K562 (cell line): ENCODE measurements at regions not wholly inside any gene's neighbourhood (a gene's known extent, or its start where the extent isn't known, plus 50 kb on each side); places are given as distances from the start of the nearest gene placed in this dataset.

Source experiments
- ATAC-seq: fragments of 200-7000 bp; cut with Tn5 transposase; 3 replicates; pipeline ENCODE4 v1.9.1; 2020; ENCODE audit warnings: moderate library complexity
- BruUV-seq: library from RNA; stranded (reverse); fragments of 400-500 nt; replicated peaks from 2 replicates; lab custom pipeline; 2021; lab: Mats Ljungman, UMichigan
- CTCF ChIA-PET: fragments of 300-600 bp; formaldehyde crosslinking; extraction: SDS; loops from one replicate; lab custom pipeline; 2021; ENCODE audit warnings: low intra/inter-chr PET ratio; lab: Yijun Ruan, JAX
- POLR2A ChIA-PET: fragments of 300-600, 350-650 bp; sonication (Branson Sonifier 250); formaldehyde crosslinking; extraction: SDS; loops from one replicate; lab custom pipeline; 2021; ENCODE audit warnings: antibody characterized with exemption, inconsistent platforms; lab: Yijun Ruan, JAX
- DNase-seq, 4 experiments: peaks; one replicate each; pipeline versions ENCODE4 v3.0.0 to v3.0.0-alpha.2; 2011 to 2018; ENCODE audit warnings: low spot score in 3 of 4, mixed read lengths in 3 of 4; ENCODE audit errors: extremely low read depth in 1 of 4
- FAIRE-seq: peaks from 2 replicates; lab custom pipeline; 2011; peaks lifted over from hg19 to GRCh38; lab: Jason Lieb, UNC
- H2AFZ ChIP-seq: 2 replicates; pipeline ENCODE4 v1.6.0; 2011; ENCODE audit warnings: low read depth, low read length, control low read depth, inconsistent platforms
- H3K27ac ChIP-seq: fragments of 200-600 bp; 3 replicates; pipeline ENCODE4 v1.8.0; 2011; ENCODE audit warnings: low read depth, mild to moderate bottlenecking, control low read depth, inconsistent platforms, low read length, moderate library complexity, mixed read lengths; ENCODE audit errors: extremely low read depth
- H3K27me3 ChIP-seq, 2 experiments: fragments of 300-600 bp in 1 of 2; 2 replicates in 1 of 2; 3 replicates in 1 of 2; pipeline versions ENCODE4 v1.6.0 to v1.8.0; 2011; ENCODE audit warnings: inconsistent platforms in 2 of 2, low read length in 2 of 2, mild to moderate bottlenecking in 1 of 2, mixed read lengths in 1 of 2, moderate library complexity in 1 of 2; ENCODE audit not compliant: control insufficient read depth in 2 of 2, insufficient read depth in 2 of 2
- H3K36me3 ChIP-seq: fragments of 300-600 bp; 3 replicates; pipeline ENCODE4 v1.8.0; 2011; ENCODE audit warnings: mild to moderate bottlenecking, low read length, inconsistent platforms; ENCODE audit not compliant: control insufficient read depth, insufficient read depth
- H3K4me1 ChIP-seq, 2 experiments: fragments of 200-600 bp in 1 of 2; replicated peaks in 1 of 2; 2 replicates in 1 of 2; 3 replicates in 1 of 2; pipeline versions ENCODE4 v1.5.1 to v1.8.0; 2011; ENCODE audit warnings: inconsistent platforms in 2 of 2, low read length in 2 of 2, mild to moderate bottlenecking in 1 of 2, mixed read lengths in 1 of 2, moderate library complexity in 1 of 2; ENCODE audit not compliant: control insufficient read depth in 2 of 2, insufficient read depth in 2 of 2
- H3K4me2 ChIP-seq: 2 replicates; pipeline ENCODE4 v1.6.1; 2011; ENCODE audit warnings: low read length, control low read depth, inconsistent platforms, mixed read lengths; ENCODE audit not compliant: insufficient read depth
- H3K4me3 ChIP-seq: fragments of 200-600 bp; sonication (generic), shearing (Covaris generic); 2 replicates; pipeline ENCODE4 v1.5.1; 2016; ENCODE audit warnings: control low read depth, inconsistent platforms
- H3K79me2 ChIP-seq: fragments of 200-600 bp; 3 replicates; pipeline ENCODE4 v1.8.0; 2011; ENCODE audit warnings: low read length, inconsistent platforms; ENCODE audit not compliant: control insufficient read depth, insufficient read depth
- H3K9ac ChIP-seq, 2 experiments: 2 replicates each; pipeline versions ENCODE4 v1.6.0 to v1.6.1; 2011; ENCODE audit warnings: low read depth in 2 of 2, low read length in 2 of 2, control low read depth in 1 of 2, inconsistent platforms in 1 of 2, mild to moderate bottlenecking in 1 of 2, mixed read lengths in 1 of 2; ENCODE audit not compliant: insufficient read depth in 1 of 2
- H3K9me1 ChIP-seq: one replicate; pipeline ENCODE4 v1.6.0; 2011; ENCODE audit warnings: inconsistent platforms, mild to moderate bottlenecking, low read length, moderate library complexity; ENCODE audit not compliant: control insufficient read depth, insufficient read depth
- H3K9me3 ChIP-seq: replicated peaks from 2 replicates; pipeline ENCODE4 v1.5.1; 2011; ENCODE audit warnings: low read depth, low read length, inconsistent platforms; ENCODE audit not compliant: control insufficient read depth, insufficient read depth
- H4K20me1 ChIP-seq: replicated peaks from 2 replicates; pipeline ENCODE4 v1.6.1; 2011; ENCODE audit warnings: low read length, inconsistent platforms, mixed read lengths; ENCODE audit not compliant: control insufficient read depth, insufficient read depth
- CTCFL ChIP-seq: IDR thresholded peaks from 2 replicates; pipeline ENCODE4 v1.6.1; 2011; ENCODE audit warnings: borderline replicate concordance, low read depth, mild to moderate bottlenecking, moderate library complexity, low read length; ENCODE audit not compliant: insufficient read depth, poor library complexity, severe bottlenecking
- FOXA3 ChIP-seq, 2 experiments: fragments of 450-650 bp in 1 of 2; sonication (generic) in 1 of 2; formaldehyde crosslinking; IDR thresholded peaks in 1 of 2; conservative IDR thresholded peaks in 1 of 2; 2 replicates each; pipeline versions ENCODE4 v1.4.0 to v1.8.0; 2020 to 2022; ENCODE audit warnings: mild to moderate bottlenecking in 2 of 2, missing genetic modification reagents in 1 of 2
- HSF4 ChIP-seq: fragments of 250-450 bp; sonication (Bioruptor Pico); IDR thresholded peaks from 2 replicates; pipeline ENCODE4 v2.1.2; 2022; ENCODE audit warnings: mild to moderate bottlenecking, moderate library complexity, borderline replicate concordance
- MAFK ChIP-seq: IDR thresholded peaks from 2 replicates; pipeline ENCODE4 v1.6.1; 2011; ENCODE audit warnings: low read length, improper control_type of control experiment
- PBX2 ChIP-seq, 2 experiments: IDR thresholded peaks in 1 of 2; conservative IDR thresholded peaks in 1 of 2; 2 replicates each; pipeline ENCODE4 v1.6.1; 2016; ENCODE audit warnings: low read depth in 2 of 2, mild to moderate bottlenecking in 1 of 2, missing compliant biosample characterization in 1 of 2, missing genetic modification characterization in 1 of 2, moderate library complexity in 1 of 2
- PRPF4 ChIP-seq: fragments of 200-400 bp; formaldehyde crosslinking; IDR thresholded peaks from one replicate; pipeline ENCODE4 v1.6.1; 2017; ENCODE audit warnings: low read length, low read depth, mild to moderate bottlenecking; ENCODE audit not compliant: insufficient read depth, poor library complexity, severe bottlenecking
- TCF7L2 ChIP-seq: fragments of 150-350 bp; IDR thresholded peaks from 2 replicates; pipeline ENCODE4 v1.6.1; 2016; ENCODE audit warnings: low read depth, mild to moderate bottlenecking, low read length, moderate library complexity
- TCFL5 ChIP-seq: fragments of 250-450 bp; sonication (Bioruptor Pico); conservative IDR thresholded peaks from 2 replicates; pipeline ENCODE4 v1.6.1; 2021; ENCODE audit warnings: mild to moderate bottlenecking, moderate library complexity, matching md5 sums
- ZNF644 ChIP-seq: fragments of 200-800 bp; sonication (Bioruptor generic); IDR thresholded peaks from 2 replicates; pipeline ENCODE4 v1.6.1; 2016; ENCODE audit warnings: low read depth, missing genetic modification characterization, missing compliant biosample characterization
- WGBS: fragments of 100-300 bp; shearing (Covaris generic); methylation state at CpG from one replicate; pipeline ENCODE4 v1.1.6; 2016; ENCODE audit warnings: low coverage, mixed read lengths; ENCODE audit not compliant: insufficient coverage; ENCODE audit errors: missing lambda C conversion rate; 5-methylcytosine and 5-hydroxymethylcytosine counted together
- in situ Hi-C: fragments of 300-500 bp; cut with MboI; formaldehyde crosslinking; loops from 4 replicates; pipeline ENCODE4 v1.15.0; 2018; ENCODE audit warnings: inconsistent platforms, mixed read lengths
- intact Hi-C: fragments of 100-400 bp; cut with micrococcal nuclease; formaldehyde crosslinking; loops from 2 replicates; pipeline ENCODE4 v1.14.2; 2022
- TF ChIP-seq, protein P1 (sequence below): fragments of 450-650 bp; formaldehyde crosslinking; IDR thresholded peaks from 2 replicates; pipeline ENCODE4 v1.4.0; 2022; ENCODE audit warnings: missing genetic modification characterization

GRCh38 chr2:46818819-46819218 is 96.8 kb downstream of the MCFD2 start (continued):
- TF ChIP-seq, protein P1, sequence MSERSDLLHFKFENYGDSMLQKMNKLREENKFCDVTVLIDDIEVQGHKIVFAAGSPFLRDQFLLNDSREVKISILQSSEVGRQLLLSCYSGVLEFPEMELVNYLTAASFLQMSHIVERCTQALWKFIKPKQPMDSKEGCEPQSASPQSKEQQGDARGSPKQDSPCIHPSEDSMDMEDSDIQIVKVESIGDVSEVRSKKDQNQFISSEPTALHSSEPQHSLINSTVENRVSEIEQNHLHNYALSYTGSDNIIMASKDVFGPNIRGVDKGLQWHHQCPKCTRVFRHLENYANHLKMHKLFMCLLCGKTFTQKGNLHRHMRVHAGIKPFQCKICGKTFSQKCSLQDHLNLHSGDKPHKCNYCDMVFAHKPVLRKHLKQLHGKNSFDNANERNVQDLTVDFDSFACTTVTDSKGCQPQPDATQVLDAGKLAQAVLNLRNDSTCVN (CRISPR knock-in tag) = no peak
- TF ChIP-seq MAFK = no peak
- no peak for TF ChIP-seq FOXA3 (CRISPR knock-in tag; conservative IDR thresholded peaks at IDR 0.05 in 1 of 2, IDR thresholded peaks at IDR 0.05 in 1 of 2)
- no peak for TF ChIP-seq PRPF4
- no peak for TF ChIP-seq HSF4 (CRISPR knock-in tag)
- TF ChIP-seq TCFL5 (CRISPR knock-in tag) = no peak

GRCh38 chr2:46818141-46818621 is 97.4 kb downstream of the MCFD2 start:
- CTCF ChIA-PET = no interaction called here
- in situ Hi-C loops (no loop called here), intact Hi-C loops (no loop called here)
- ATAC-seq (no peak), DNase-seq (no peak), FAIRE-seq (no peak)
- no TSS peak for BruUV-seq
- Histone ChIP-seq H3K9me1 (no peaks in the 10 kb centered on the region), H3K79me2 (no peaks in the 10 kb centered on the region), H3K9me3 (no peaks in the 10 kb centered on the region; the same call in 1 of the 2 replicates), H3K4me1 (peaks cover 6 to 7% of the 10 kb centered on the region in 2 experiments; a peak in 3 of 5 replicates), H3K4me3 (no peak overlapping the region), H2AFZ (no peak overlapping the region), H3K9ac (no peak overlapping the region), H3K27me3 (peaks cover 22 to 50% of the 10 kb centered on the region in 2 experiments), H3K4me2 (no peak overlapping the region), H4K20me1 (0 out of 2 replicates have a peak, but pooled peaks cover 3% of the 10 kb centered on the region), H3K36me3 (no peaks in the 10 kb centered on the region), H3K27ac (no peak overlapping the region)
- TF ChIP-seq CTCFL (no peak), PBX2 (CRISPR knock-in tag; IDR thresholded peaks at IDR 0.05; ENCODE audit: low read depth) (no peak), PBX2 (tag; conservative IDR thresholded peaks at IDR 0.05; ENCODE audit: low read depth) (peak; percentile 54; the same call in 1 of the 2 replicates), TCF7L2 (no peak), ZNF644 (no peak)
- POLR2A ChIA-PET = no interaction called here
- WGBS = 6% methylated on average over 6 of the region's 6 CpGs
